H1 (cell line): ENCODE measurements at regions not wholly inside any gene's neighbourhood (a gene's known extent, or its start where the extent isn't known, plus 50 kb on each side); places are given as distances from the start of the nearest gene placed in this dataset.

Source experiments
- CTCF ChIP-seq, 3 experiments: IDR thresholded peaks; 1 replicate in 2 of 3; 2 replicates in 1 of 3; pipeline versions ENCODE4 v1.5.1 to v1.6.1; 2011; ENCODE audit warnings: low read length in 3 of 3, mild to moderate bottlenecking in 3 of 3, inconsistent platforms in 2 of 3, low read depth in 1 of 3, moderate library complexity in 1 of 3; ENCODE audit not compliant: insufficient read depth in 1 of 3; ENCODE audit errors: control extremely low read depth in 1 of 3
- JUND ChIP-seq: IDR thresholded peaks from 2 replicates; pipeline ENCODE4 v1.6.1; 2011; ENCODE audit warnings: mild to moderate bottlenecking, improper control_type of control experiment, low read length
- NRF1 ChIP-seq: IDR thresholded peaks from 2 replicates; pipeline ENCODE4 v1.6.1; 2011; ENCODE audit warnings: mild to moderate bottlenecking, low read depth, low read length, improper control_type of control experiment

- TF ChIP-seq CTCF (IDR thresholded peaks at IDR 0.05; ENCODE audit: control extremely low read depth in 1 of 3, insufficient read depth in 1 of 3, low read depth in 1 of 3, low read length in 3 of 3): no peak
- no peak for TF ChIP-seq NRF1
- no peak for TF ChIP-seq JUND
Observed at GRCh38 chr6:78749326-78749725, 118.0 kb upstream of the IRAK1BP1 start.
